Neural progenitor cell (in vitro differentiated cells): ENCODE measurements at regions not wholly inside any gene's neighbourhood (a gene's known extent, or its start where the extent isn't known, plus 50 kb on each side); places are given as distances from the start of the nearest gene placed in this dataset.
"Not testable (repeated sequence)": the region's sequence is repeated elsewhere in the genome, so short reads cannot be mapped to it uniquely, and the experiment has no call there.

Experiments used
- DNase-seq: peaks from one replicate; pipeline ENCODE4 v3.0.0-alpha.2; 2016; ENCODE audit warnings: low spot score
- H2AFZ ChIP-seq: fragments of 200-600 bp; sonication (generic); replicated peaks from 2 replicates; pipeline ENCODE4 v1.6.1; 2016; ENCODE audit warnings: antibody characterized with exemption
- H3F3A ChIP-seq: fragments of 200-600 bp; sonication (generic); 2 replicates; pipeline ENCODE4 v1.6.1; 2016; ENCODE audit warnings: antibody characterized with exemption, low read depth
- H3K27ac ChIP-seq: fragments of 200-600 bp; sonication (generic); 2 replicates; pipeline ENCODE4 v1.5.1; 2016; ENCODE audit warnings: mild to moderate bottlenecking
- H3K27me3 ChIP-seq: fragments of 200-600 bp; sonication (generic); 2 replicates; pipeline ENCODE4 v1.6.1; 2016; ENCODE audit warnings: mild to moderate bottlenecking, moderate library complexity
- H3K36me3 ChIP-seq: fragments of 200-600 bp; sonication (generic); 2 replicates; pipeline ENCODE4 v1.5.1; 2016
- H3K4me1 ChIP-seq: fragments of 200-600 bp; sonication (generic); 2 replicates; pipeline ENCODE4 v1.6.1; 2016; ENCODE audit warnings: mixed run types
- H3K4me2 ChIP-seq: fragments of 200-600 bp; sonication (generic); 2 replicates; pipeline ENCODE4 v1.6.1; 2016
- H3K4me3 ChIP-seq: fragments of 200-600 bp; sonication (generic); 2 replicates; pipeline ENCODE4 v1.5.1; 2016
- H3K79me2 ChIP-seq: fragments of 200-600 bp; sonication (generic); 2 replicates; pipeline ENCODE4 v1.6.1; 2016; ENCODE audit warnings: low read depth
- H3K9ac ChIP-seq: fragments of 200-600 bp; sonication (generic); 2 replicates; pipeline ENCODE4 v1.6.1; 2016
- H3K9me3 ChIP-seq: fragments of 200-600 bp; sonication (generic); 2 replicates; pipeline ENCODE4 v1.5.1; 2016; ENCODE audit warnings: low read depth
- H4K20me1 ChIP-seq: fragments of 200-600 bp; sonication (generic); 2 replicates; pipeline ENCODE4 v1.6.1; 2016; ENCODE audit warnings: low read depth
- H3K27ac Mint-ChIP-seq: 3 replicates; pipeline ENCODE4 v1.8.0; 2021; ENCODE audit warnings: mixed read lengths
- H3K27me3 Mint-ChIP-seq: 2 replicates; pipeline ENCODE4 v1.8.0; 2022; ENCODE audit warnings: low read depth, mild to moderate bottlenecking, inconsistent platforms, moderate library complexity, mixed read lengths; ENCODE audit not compliant: insufficient read depth
- H3K36me3 Mint-ChIP-seq: 3 replicates; pipeline ENCODE4 v1.8.0; 2021; ENCODE audit warnings: mixed read lengths
- H3K4me1 Mint-ChIP-seq: 3 replicates; pipeline ENCODE4 v1.8.0; 2021; ENCODE audit warnings: mixed read lengths
- H3K4me3 Mint-ChIP-seq: 3 replicates; pipeline ENCODE4 v1.8.0; 2021; ENCODE audit warnings: mild to moderate bottlenecking, moderate library complexity, mixed read lengths
- H3K9me3 Mint-ChIP-seq: 3 replicates; pipeline ENCODE4 v1.8.0; 2020; ENCODE audit warnings: mixed read lengths
- CTCF ChIP-seq: fragments of 200-600 bp; sonication (generic); IDR thresholded peaks from 2 replicates; pipeline ENCODE4 v1.5.1; 2017; ENCODE audit warnings: antibody characterized with exemption, mild to moderate bottlenecking
- EZH2 ChIP-seq: fragments of 200-600 bp; sonication (generic); IDR thresholded peaks from 2 replicates; pipeline ENCODE4 v1.6.1; 2017; ENCODE audit warnings: antibody characterized with exemption, mild to moderate bottlenecking, moderate library complexity
- EZH2phosphoT487 ChIP-seq: fragments of 200-600 bp; sonication (generic); IDR thresholded peaks from 2 replicates; pipeline ENCODE4 v1.6.1; 2017; ENCODE audit warnings: antibody characterized with exemption

GRCh38 chr16:73106329-73107034, 58.6 kb upstream of the ZFHX3 start:
- Histone ChIP-seq H3K4me3 (no peak overlapping the region), H3K27ac (no peak overlapping the region), H3K79me2 (no peaks in the 10 kb centered on the region), H3K36me3 (no peaks in the 10 kb centered on the region), H3K4me1 (no peaks in the 10 kb centered on the region), H3K4me2 (no peak overlapping the region), H3K9ac (no peak overlapping the region), H3K27me3 (no peaks in the 10 kb centered on the region), H2AFZ (no peak overlapping the region), H3F3A (no peaks in the 10 kb centered on the region), H4K20me1 (no peaks in the 10 kb centered on the region), H3K9me3 (no peaks in the 10 kb centered on the region)
- no peak for DNase-seq
- Mint-ChIP-seq H3K4me3 (no peak overlapping the region), H3K36me3 (no peaks in the 10 kb centered on the region), H3K27ac (no peak overlapping the region), H3K27me3 (peaks cover 7% of the 10 kb centered on the region), H3K9me3 (peaks cover 2% of the 10 kb centered on the region), H3K4me1 (peaks cover 4% of the 10 kb centered on the region)
- TF ChIP-seq CTCF (no peak), EZH2 (no peak), EZH2phosphoT487 (no peak)

- H3K9me3 ChIP-seq, result no peaks in the 10 kb centered on the region
- no peaks in the 10 kb centered on the region for H3K79me2 ChIP-seq
- H3K27ac ChIP-seq, result no peak overlapping the region
- Mint-ChIP-seq H3K27me3 (peaks cover 5% of the 10 kb centered on the region), H3K9me3 (peaks cover 2% of the 10 kb centered on the region), H3K4me1 (no peaks in the 10 kb centered on the region), H3K27ac (no peak overlapping the region), H3K4me3 (no peak overlapping the region), H3K36me3 (no peaks in the 10 kb centered on the region)
- H3K27me3 ChIP-seq, result no peaks in the 10 kb centered on the region
- H3K4me1 ChIP-seq, result no peaks in the 10 kb centered on the region
- H3K4me3 ChIP-seq, result no peak overlapping the region
- no peak overlapping the region for H2AFZ ChIP-seq
- no peak for DNase-seq
- no peak overlapping the region for H3K9ac ChIP-seq
- H3K4me2 ChIP-seq, result no peak overlapping the region
- H3K36me3 ChIP-seq, result no peaks in the 10 kb centered on the region
- TF ChIP-seq EZH2phosphoT487 (no peak), EZH2 (no peak), CTCF (no peak)
- no peaks in the 10 kb centered on the region for H3F3A ChIP-seq
- no peaks in the 10 kb centered on the region for H4K20me1 ChIP-seq
These were observed 53.6 kb upstream of the ZFHX3 start for GRCh38 chr16:73101568-73101967.

GRCh38 chr16:73099601-73100000, 51.7 kb upstream of the ZFHX3 start:
- H3K36me3 ChIP-seq, H3K4me3 ChIP-seq, H3K4me1 ChIP-seq, H3K4me2 ChIP-seq, H3K9me3 ChIP-seq, H3K36me3 Mint-ChIP-seq, H3K9ac ChIP-seq, H3K27me3 Mint-ChIP-seq, H3F3A ChIP-seq, H3K79me2 ChIP-seq, H3K4me1 Mint-ChIP-seq, H3K27ac ChIP-seq, H3K27ac Mint-ChIP-seq, DNase-seq, H4K20me1 ChIP-seq, H3K9me3 Mint-ChIP-seq, H3K27me3 ChIP-seq, H2AFZ ChIP-seq, H3K4me3 Mint-ChIP-seq: not testable (repeated sequence)
